DND-41 (cell line): ENCODE measurements at regions not wholly inside any gene's neighbourhood (a gene's known extent, or its start where the extent isn't known, plus 50 kb on each side); places are given as distances from the start of the nearest gene placed in this dataset.

Experiments
- EZH2 ChIP-seq: IDR thresholded peaks from 3 replicates; pipeline ENCODE4 v1.6.1; 2012; ENCODE audit warnings: borderline replicate concordance, low read depth, mild to moderate bottlenecking, moderate library complexity, low read length, inconsistent platforms; ENCODE audit not compliant: severe bottlenecking
- TF ChIP-seq, protein P1 (sequence below): IDR thresholded peaks from 2 replicates; pipeline ENCODE4 v1.5.1; 2012; ENCODE audit warnings: borderline replicate concordance, low read length, moderate library complexity, mild to moderate bottlenecking; ENCODE audit not compliant: poor library complexity, severe bottlenecking; ENCODE audit errors: extremely low read depth

GRCh38 chr5:71946343-71947030 is 160.8 kb upstream of the MAP1B start:
- TF ChIP-seq, protein P1, sequence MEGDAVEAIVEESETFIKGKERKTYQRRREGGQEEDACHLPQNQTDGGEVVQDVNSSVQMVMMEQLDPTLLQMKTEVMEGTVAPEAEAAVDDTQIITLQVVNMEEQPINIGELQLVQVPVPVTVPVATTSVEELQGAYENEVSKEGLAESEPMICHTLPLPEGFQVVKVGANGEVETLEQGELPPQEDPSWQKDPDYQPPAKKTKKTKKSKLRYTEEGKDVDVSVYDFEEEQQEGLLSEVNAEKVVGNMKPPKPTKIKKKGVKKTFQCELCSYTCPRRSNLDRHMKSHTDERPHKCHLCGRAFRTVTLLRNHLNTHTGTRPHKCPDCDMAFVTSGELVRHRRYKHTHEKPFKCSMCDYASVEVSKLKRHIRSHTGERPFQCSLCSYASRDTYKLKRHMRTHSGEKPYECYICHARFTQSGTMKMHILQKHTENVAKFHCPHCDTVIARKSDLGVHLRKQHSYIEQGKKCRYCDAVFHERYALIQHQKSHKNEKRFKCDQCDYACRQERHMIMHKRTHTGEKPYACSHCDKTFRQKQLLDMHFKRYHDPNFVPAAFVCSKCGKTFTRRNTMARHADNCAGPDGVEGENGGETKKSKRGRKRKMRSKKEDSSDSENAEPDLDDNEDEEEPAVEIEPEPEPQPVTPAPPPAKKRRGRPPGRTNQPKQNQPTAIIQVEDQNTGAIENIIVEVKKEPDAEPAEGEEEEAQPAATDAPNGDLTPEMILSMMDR = no peak
- no peak for TF ChIP-seq EZH2
